K562 (cell line): ENCODE measurements at regions not wholly inside any gene's neighbourhood (a gene's known extent, or its start where the extent isn't known, plus 50 kb on each side); places are given as distances from the start of the nearest gene placed in this dataset.
"Not testable (repeated sequence)": the region's sequence is repeated elsewhere in the genome, so short reads cannot be mapped to it uniquely, and the experiment has no call there.

Source experiments
- ATAC-seq: fragments of 200-7000 bp; cut with Tn5 transposase; 3 replicates; pipeline ENCODE4 v1.9.1; 2020; ENCODE audit warnings: moderate library complexity
- BruUV-seq: library from RNA; stranded (reverse); fragments of 400-500 nt; replicated peaks from 2 replicates; lab custom pipeline; 2021; lab: Mats Ljungman, UMichigan
- CTCF ChIA-PET: fragments of 300-600 bp; formaldehyde crosslinking; extraction: SDS; loops from one replicate; lab custom pipeline; 2021; ENCODE audit warnings: low intra/inter-chr PET ratio; lab: Yijun Ruan, JAX
- POLR2A ChIA-PET: fragments of 300-600, 350-650 bp; sonication (Branson Sonifier 250); formaldehyde crosslinking; extraction: SDS; loops from one replicate; lab custom pipeline; 2021; ENCODE audit warnings: antibody characterized with exemption, inconsistent platforms; lab: Yijun Ruan, JAX
- DNase-seq, 4 experiments: peaks; one replicate each; pipeline versions ENCODE4 v3.0.0 to v3.0.0-alpha.2; 2011 to 2018; ENCODE audit warnings: low spot score in 3 of 4, mixed read lengths in 3 of 4; ENCODE audit errors: extremely low read depth in 1 of 4
- FAIRE-seq: peaks from 2 replicates; lab custom pipeline; 2011; peaks lifted over from hg19 to GRCh38; lab: Jason Lieb, UNC
- H2AFZ ChIP-seq: 2 replicates; pipeline ENCODE4 v1.6.0; 2011; ENCODE audit warnings: low read depth, low read length, control low read depth, inconsistent platforms
- H3K27ac ChIP-seq: fragments of 200-600 bp; 3 replicates; pipeline ENCODE4 v1.8.0; 2011; ENCODE audit warnings: low read depth, mild to moderate bottlenecking, control low read depth, inconsistent platforms, low read length, moderate library complexity, mixed read lengths; ENCODE audit errors: extremely low read depth
- H3K27me3 ChIP-seq, 2 experiments: fragments of 300-600 bp in 1 of 2; 2 replicates in 1 of 2; 3 replicates in 1 of 2; pipeline versions ENCODE4 v1.6.0 to v1.8.0; 2011; ENCODE audit warnings: inconsistent platforms in 2 of 2, low read length in 2 of 2, mild to moderate bottlenecking in 1 of 2, mixed read lengths in 1 of 2, moderate library complexity in 1 of 2; ENCODE audit not compliant: control insufficient read depth in 2 of 2, insufficient read depth in 2 of 2
- H3K36me3 ChIP-seq: fragments of 300-600 bp; 3 replicates; pipeline ENCODE4 v1.8.0; 2011; ENCODE audit warnings: mild to moderate bottlenecking, low read length, inconsistent platforms; ENCODE audit not compliant: control insufficient read depth, insufficient read depth
- H3K4me1 ChIP-seq, 2 experiments: fragments of 200-600 bp in 1 of 2; replicated peaks in 1 of 2; 2 replicates in 1 of 2; 3 replicates in 1 of 2; pipeline versions ENCODE4 v1.5.1 to v1.8.0; 2011; ENCODE audit warnings: inconsistent platforms in 2 of 2, low read length in 2 of 2, mild to moderate bottlenecking in 1 of 2, mixed read lengths in 1 of 2, moderate library complexity in 1 of 2; ENCODE audit not compliant: control insufficient read depth in 2 of 2, insufficient read depth in 2 of 2
- H3K4me2 ChIP-seq: 2 replicates; pipeline ENCODE4 v1.6.1; 2011; ENCODE audit warnings: low read length, control low read depth, inconsistent platforms, mixed read lengths; ENCODE audit not compliant: insufficient read depth
- H3K4me3 ChIP-seq: fragments of 200-600 bp; sonication (generic), shearing (Covaris generic); 2 replicates; pipeline ENCODE4 v1.5.1; 2016; ENCODE audit warnings: control low read depth, inconsistent platforms
- H3K79me2 ChIP-seq: fragments of 200-600 bp; 3 replicates; pipeline ENCODE4 v1.8.0; 2011; ENCODE audit warnings: low read length, inconsistent platforms; ENCODE audit not compliant: control insufficient read depth, insufficient read depth
- H3K9ac ChIP-seq, 2 experiments: 2 replicates each; pipeline versions ENCODE4 v1.6.0 to v1.6.1; 2011; ENCODE audit warnings: low read depth in 2 of 2, low read length in 2 of 2, control low read depth in 1 of 2, inconsistent platforms in 1 of 2, mild to moderate bottlenecking in 1 of 2, mixed read lengths in 1 of 2; ENCODE audit not compliant: insufficient read depth in 1 of 2
- H3K9me1 ChIP-seq: one replicate; pipeline ENCODE4 v1.6.0; 2011; ENCODE audit warnings: inconsistent platforms, mild to moderate bottlenecking, low read length, moderate library complexity; ENCODE audit not compliant: control insufficient read depth, insufficient read depth
- H3K9me3 ChIP-seq: replicated peaks from 2 replicates; pipeline ENCODE4 v1.5.1; 2011; ENCODE audit warnings: low read depth, low read length, inconsistent platforms; ENCODE audit not compliant: control insufficient read depth, insufficient read depth
- H4K20me1 ChIP-seq: replicated peaks from 2 replicates; pipeline ENCODE4 v1.6.1; 2011; ENCODE audit warnings: low read length, inconsistent platforms, mixed read lengths; ENCODE audit not compliant: control insufficient read depth, insufficient read depth
- RBM25 ChIP-seq: fragments of 200-400 bp; formaldehyde crosslinking; IDR thresholded peaks from 2 replicates; pipeline ENCODE4 v1.6.1; 2018; ENCODE audit warnings: low read length, low read depth, moderate library complexity; ENCODE audit not compliant: severe bottlenecking
- ZNF146 ChIP-seq: IDR thresholded peaks from one replicate; pipeline ENCODE4 v1.6.1; 2018; ENCODE audit warnings: missing compliant biosample characterization; ENCODE audit not compliant: unreplicated experiment
- ZNF431 ChIP-seq: sonication (generic); formaldehyde crosslinking; IDR thresholded peaks from 2 replicates; pipeline ENCODE4 v1.8.0; 2022; ENCODE audit warnings: mild to moderate bottlenecking, missing genetic modification reagents
- WGBS: fragments of 100-300 bp; shearing (Covaris generic); methylation state at CpG from one replicate; pipeline ENCODE4 v1.1.6; 2016; ENCODE audit warnings: low coverage, mixed read lengths; ENCODE audit not compliant: insufficient coverage; ENCODE audit errors: missing lambda C conversion rate; 5-methylcytosine and 5-hydroxymethylcytosine counted together
- in situ Hi-C: fragments of 300-500 bp; cut with MboI; formaldehyde crosslinking; loops from 4 replicates; pipeline ENCODE4 v1.15.0; 2018; ENCODE audit warnings: inconsistent platforms, mixed read lengths
- intact Hi-C: fragments of 100-400 bp; cut with micrococcal nuclease; formaldehyde crosslinking; loops from 2 replicates; pipeline ENCODE4 v1.14.2; 2022

DNA sequence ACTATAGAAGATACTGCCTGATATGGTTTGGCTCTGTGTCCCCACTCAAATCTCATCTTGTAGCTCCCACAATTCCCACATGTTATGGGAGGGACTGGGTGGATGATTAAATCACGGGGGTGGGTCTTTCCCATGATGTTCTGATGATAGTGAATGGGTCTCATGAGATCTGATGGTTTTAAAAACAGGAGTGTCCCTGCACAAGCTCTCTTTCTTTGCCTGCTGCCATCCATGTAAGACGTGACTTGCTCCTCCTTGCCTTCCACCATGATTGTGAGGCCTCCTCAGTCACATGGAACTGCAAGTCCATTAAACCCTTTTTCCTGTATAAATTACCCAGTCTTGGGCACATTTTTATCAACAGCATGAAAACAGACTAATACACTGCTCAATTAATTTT lies 217.8 kb downstream of the FAM43A start:
- FAIRE-seq, H2AFZ ChIP-seq, BruUV-seq, H3K4me3 ChIP-seq, CTCF ChIA-PET, in situ Hi-C loops, H3K79me2 ChIP-seq, H3K9me1 ChIP-seq, H3K4me1 ChIP-seq, H3K9me3 ChIP-seq, ATAC-seq, H3K27ac ChIP-seq, H3K36me3 ChIP-seq, intact Hi-C loops, H3K9ac ChIP-seq, POLR2A ChIA-PET, H4K20me1 ChIP-seq, DNase-seq, H3K4me2 ChIP-seq: not testable (repeated sequence)
- WGBS: 0% methylated on average over 2 of the region's 2 CpGs
- H3K27me3 ChIP-seq: peaks cover 0 to 12% of the 10 kb centered on the region in 2 experiments; a peak in 1 of 5 replicates
- TF ChIP-seq ZNF431 (CRISPR knock-in tag): peak; percentile 98

DNA sequence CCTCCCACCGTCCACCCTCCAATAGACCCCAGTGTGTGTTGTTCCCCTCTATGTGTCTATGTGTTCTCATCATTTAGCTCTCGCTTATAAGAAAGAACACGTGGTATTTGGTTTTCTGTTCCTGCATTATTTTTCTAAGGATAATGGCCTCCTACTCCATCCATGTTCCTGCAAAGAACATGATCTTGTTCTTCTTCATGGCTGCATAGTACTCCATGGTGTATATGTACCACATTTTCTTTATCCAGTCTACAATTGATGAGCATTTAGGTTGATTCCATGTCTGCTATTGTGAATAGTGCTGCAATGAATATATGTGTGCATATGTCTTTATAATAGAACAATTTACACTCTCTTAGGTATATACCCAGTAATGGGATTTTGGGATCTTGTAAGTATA lies 219.3 kb downstream of the FAM43A start:
- H2AFZ ChIP-seq, CTCF ChIA-PET, H3K9me3 ChIP-seq, H3K9ac ChIP-seq, H3K36me3 ChIP-seq, H4K20me1 ChIP-seq, H3K4me1 ChIP-seq, in situ Hi-C loops, H3K79me2 ChIP-seq, H3K9me1 ChIP-seq, POLR2A ChIA-PET, BruUV-seq, intact Hi-C loops, H3K27ac ChIP-seq, H3K4me2 ChIP-seq, H3K4me3 ChIP-seq, FAIRE-seq, ATAC-seq, DNase-seq: not testable (repeated sequence)
- peaks cover 2 to 25% of the 10 kb centered on the region in 2 experiments; a peak in 3 of 5 replicates for H3K27me3 ChIP-seq
- WGBS: 0% methylated on average over 3 of the region's 3 CpGs
- TF ChIP-seq ZNF146 (peak; percentile 93), RBM25 (peak; percentile 57)
